IPS-15b (cell line): ENCODE measurements at regions not wholly inside any gene's neighbourhood (a gene's known extent, or its start where the extent isn't known, plus 50 kb on each side); places are given as distances from the start of the nearest gene placed in this dataset.

Experiments
- H3K27me3 ChIP-seq: one replicate; pipeline ENCODE4 v1.6.1; 2013; ENCODE audit warnings: low read length; ENCODE audit not compliant: control insufficient read depth, insufficient read depth
- H3K36me3 ChIP-seq: one replicate; pipeline ENCODE4 v1.6.1; 2013; ENCODE audit warnings: low read length; ENCODE audit not compliant: control insufficient read depth, insufficient read depth
- H3K4me1 ChIP-seq: one replicate; pipeline ENCODE4 v1.6.1; 2013; ENCODE audit warnings: mild to moderate bottlenecking, low read length; ENCODE audit not compliant: control insufficient read depth, insufficient read depth
- H3K4me3 ChIP-seq: one replicate; pipeline ENCODE4 v1.5.1; 2013; ENCODE audit warnings: low read depth, low read length
- H3K9ac ChIP-seq: one replicate; pipeline ENCODE4 v1.6.1; 2013; ENCODE audit warnings: low read depth, mild to moderate bottlenecking, low read length
- H3K9me3 ChIP-seq: one replicate; pipeline ENCODE4 v1.6.1; 2013; ENCODE audit warnings: mild to moderate bottlenecking, low read length; ENCODE audit not compliant: control insufficient read depth, insufficient read depth

DNA sequence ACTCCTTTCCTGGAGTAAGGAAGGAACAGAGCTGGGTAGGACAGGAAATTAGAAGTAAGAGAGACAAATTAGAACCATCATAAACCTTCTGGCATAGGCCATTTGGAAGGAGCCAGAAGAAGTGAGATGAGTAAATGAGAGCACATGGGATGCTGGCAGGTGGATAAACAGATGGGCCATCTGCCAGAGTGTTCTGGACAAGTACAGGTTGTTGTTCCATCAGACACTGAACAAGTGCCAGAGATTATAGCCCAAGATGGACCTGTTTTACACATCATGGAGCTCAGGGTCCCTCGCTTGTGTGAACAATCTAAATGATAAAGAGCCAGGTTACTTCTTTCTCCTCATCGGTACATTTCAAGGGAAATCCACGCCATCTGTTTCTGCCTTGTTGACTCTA, 200.3 kb downstream of the HHIPL2 start:
- H3K4me3 ChIP-seq = no peak overlapping the region
- no peak overlapping the region for H3K9ac ChIP-seq
- no peaks in the 10 kb centered on the region for H3K9me3 ChIP-seq
- H3K36me3 ChIP-seq = no peaks in the 10 kb centered on the region
- no peaks in the 10 kb centered on the region for H3K27me3 ChIP-seq
- no peaks in the 10 kb centered on the region for H3K4me1 ChIP-seq

DNA sequence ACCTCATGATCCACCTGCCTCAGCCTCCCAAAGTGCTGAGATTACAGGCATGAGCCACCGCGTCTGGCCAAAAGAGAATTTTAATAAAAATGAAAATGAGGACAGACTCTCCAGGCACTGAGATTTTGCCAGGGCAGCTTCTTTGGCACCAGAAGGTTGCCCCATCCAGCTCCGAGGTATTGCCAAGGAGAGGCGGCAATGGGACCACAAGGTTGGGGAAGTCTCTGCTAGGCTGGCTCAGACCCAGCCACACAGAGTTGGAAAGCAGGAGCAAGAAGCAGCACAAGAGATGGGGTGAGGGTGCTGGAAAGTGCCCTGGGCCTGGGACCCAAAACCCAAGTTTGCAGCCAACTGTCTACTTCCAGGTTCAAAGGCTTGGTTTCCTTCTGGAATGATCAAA, 200.9 kb downstream of the HHIPL2 start:
- Histone ChIP-seq H3K4me3 (no peak overlapping the region), H3K9ac (no peak overlapping the region), H3K27me3 (no peaks in the 10 kb centered on the region), H3K4me1 (no peaks in the 10 kb centered on the region), H3K36me3 (no peaks in the 10 kb centered on the region), H3K9me3 (no peaks in the 10 kb centered on the region)

DNA sequence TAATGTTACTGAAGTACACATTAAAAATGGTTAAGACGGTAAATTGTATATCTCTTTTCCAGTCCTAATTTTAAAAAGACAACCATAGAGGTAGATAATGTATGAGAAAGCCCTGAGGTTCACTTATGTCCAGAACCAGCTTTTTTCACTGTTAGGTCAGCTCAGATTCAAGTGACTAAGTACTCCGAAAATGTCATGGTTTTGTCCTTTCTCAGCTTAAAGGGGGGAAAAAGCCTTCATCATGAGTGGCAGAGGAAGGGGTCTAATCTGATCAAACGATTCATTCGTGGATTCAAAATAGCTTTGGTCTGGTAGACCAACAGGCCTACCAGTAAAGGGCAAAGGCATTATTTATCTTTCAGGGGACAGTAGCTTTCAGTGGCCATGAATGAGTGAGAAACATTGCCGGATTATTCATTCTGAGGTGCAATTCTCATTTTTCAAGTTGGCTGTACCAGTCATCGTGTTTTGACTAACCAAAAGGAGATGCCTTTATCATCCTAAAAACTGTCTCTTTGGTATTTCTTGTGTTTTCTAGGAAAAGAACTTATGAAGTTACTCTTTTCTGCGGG, 208.4 kb downstream of the HHIPL2 start:
- H3K9ac ChIP-seq = no peak overlapping the region
- H3K4me3 ChIP-seq = no peak overlapping the region
- H3K9me3 ChIP-seq = no peaks in the 10 kb centered on the region
- no peaks in the 10 kb centered on the region for H3K27me3 ChIP-seq
- no peaks in the 10 kb centered on the region for H3K4me1 ChIP-seq
- H3K36me3 ChIP-seq = no peaks in the 10 kb centered on the region

DNA sequence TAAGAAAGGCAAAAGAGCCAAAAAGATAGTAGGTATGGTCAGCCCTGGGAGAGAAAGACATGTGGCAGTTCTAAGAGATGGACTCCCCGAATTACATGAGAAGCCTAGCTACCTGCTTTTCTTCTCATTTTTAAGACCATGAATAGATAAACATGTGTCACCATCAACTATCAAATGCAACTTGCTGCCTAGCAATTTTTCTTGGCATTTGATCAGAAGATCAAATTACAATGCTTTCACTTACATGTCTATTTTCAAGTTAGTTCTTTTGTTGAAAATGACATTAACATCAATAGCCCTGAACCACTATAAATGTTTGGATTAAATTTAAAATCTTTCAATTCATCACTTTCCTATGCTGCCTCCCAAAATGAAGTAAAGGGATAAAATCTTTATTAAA, 212.3 kb downstream of the HHIPL2 start:
- H3K4me3 ChIP-seq = no peak overlapping the region

DNA sequence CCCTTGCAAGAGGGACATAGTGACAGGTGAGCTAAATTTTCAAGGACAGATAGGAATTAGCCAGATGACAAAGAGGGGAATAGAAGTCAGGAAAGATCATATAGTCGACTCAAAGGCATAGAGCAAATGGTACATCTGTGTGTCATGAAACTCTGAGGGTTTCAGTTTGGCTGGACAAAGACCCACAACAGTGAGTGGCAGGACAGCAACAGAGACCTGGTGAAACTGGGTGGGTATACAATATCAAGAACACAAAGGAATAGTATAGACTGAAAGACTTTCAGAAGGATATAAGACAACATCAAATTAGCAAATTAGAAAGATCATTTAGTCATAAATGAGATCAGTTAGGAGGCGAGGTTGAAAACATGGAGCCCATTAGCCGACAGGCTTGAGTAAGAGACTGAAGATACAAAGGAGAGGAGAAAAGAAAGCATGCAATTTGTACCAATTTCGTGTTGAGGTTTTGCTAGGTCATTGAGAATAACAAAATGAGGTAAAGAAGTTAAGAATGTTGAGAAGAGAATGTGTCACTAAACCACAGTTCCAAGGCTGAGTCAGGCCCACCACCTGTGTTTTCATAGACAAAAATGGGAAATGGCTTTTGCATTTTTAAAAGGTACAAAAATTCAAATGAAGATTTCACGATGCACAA, 213.8 kb downstream of the HHIPL2 start:
- no peak overlapping the region for H3K9ac ChIP-seq
- H3K36me3 ChIP-seq = no peaks in the 10 kb centered on the region
- no peak overlapping the region for H3K4me3 ChIP-seq
- no peaks in the 10 kb centered on the region for H3K27me3 ChIP-seq
- H3K9me3 ChIP-seq = no peaks in the 10 kb centered on the region
- H3K4me1 ChIP-seq = no peaks in the 10 kb centered on the region

More for the DNA sequence above, 212.3 kb downstream of the HHIPL2 start:
- no peaks in the 10 kb centered on the region for H3K4me1 ChIP-seq
- no peak overlapping the region for H3K9ac ChIP-seq
- H3K27me3 ChIP-seq = no peaks in the 10 kb centered on the region
- no peaks in the 10 kb centered on the region for H3K9me3 ChIP-seq
- no peaks in the 10 kb centered on the region for H3K36me3 ChIP-seq

DNA sequence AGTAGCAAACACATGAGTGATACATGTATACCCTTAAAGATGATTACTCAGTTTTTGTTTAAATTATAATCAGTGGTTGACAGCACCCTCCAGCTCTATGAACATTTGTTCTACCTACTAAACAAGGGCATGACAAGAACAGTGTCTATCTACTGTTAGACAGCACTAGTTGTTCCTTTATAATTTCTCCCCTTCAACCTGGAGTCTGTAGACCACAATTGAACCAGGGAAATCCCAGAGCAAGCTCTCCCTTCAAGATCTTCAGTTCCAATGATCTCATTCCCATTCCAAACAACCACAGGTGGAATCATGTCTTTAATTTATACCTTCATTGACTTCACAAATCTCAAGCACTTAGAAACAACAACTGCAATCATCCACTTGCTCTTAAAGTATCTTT, 216.1 kb downstream of the HHIPL2 start:
- H3K4me1 ChIP-seq = no peaks in the 10 kb centered on the region
- no peak overlapping the region for H3K4me3 ChIP-seq
- H3K27me3 ChIP-seq = no peaks in the 10 kb centered on the region
- H3K9ac ChIP-seq = no peak overlapping the region
- no peaks in the 10 kb centered on the region for H3K36me3 ChIP-seq
- H3K9me3 ChIP-seq = no peaks in the 10 kb centered on the region

DNA sequence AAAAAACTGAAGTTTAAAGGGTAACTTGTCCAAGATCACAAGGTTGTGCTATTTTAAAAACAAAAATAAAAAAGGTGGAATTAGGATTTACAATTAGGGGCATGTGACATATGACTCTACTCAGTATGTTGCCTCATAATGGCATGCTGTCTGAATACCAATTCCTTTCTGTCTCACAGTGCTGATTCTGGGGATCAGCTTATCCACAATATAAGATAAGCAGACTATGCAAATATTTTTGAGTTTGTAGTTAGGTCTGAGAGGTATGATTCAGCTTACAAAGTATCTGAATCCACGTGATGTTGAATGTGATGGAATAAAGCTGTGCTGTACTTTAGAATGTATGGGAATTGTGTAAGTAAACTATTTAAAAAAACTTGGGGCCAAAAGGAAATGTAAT, 216.6 kb downstream of the HHIPL2 start:
- H3K4me3 ChIP-seq = no peak overlapping the region
- no peaks in the 10 kb centered on the region for H3K4me1 ChIP-seq
- no peak overlapping the region for H3K9ac ChIP-seq
- no peaks in the 10 kb centered on the region for H3K9me3 ChIP-seq
- no peaks in the 10 kb centered on the region for H3K27me3 ChIP-seq
- no peaks in the 10 kb centered on the region for H3K36me3 ChIP-seq

DNA sequence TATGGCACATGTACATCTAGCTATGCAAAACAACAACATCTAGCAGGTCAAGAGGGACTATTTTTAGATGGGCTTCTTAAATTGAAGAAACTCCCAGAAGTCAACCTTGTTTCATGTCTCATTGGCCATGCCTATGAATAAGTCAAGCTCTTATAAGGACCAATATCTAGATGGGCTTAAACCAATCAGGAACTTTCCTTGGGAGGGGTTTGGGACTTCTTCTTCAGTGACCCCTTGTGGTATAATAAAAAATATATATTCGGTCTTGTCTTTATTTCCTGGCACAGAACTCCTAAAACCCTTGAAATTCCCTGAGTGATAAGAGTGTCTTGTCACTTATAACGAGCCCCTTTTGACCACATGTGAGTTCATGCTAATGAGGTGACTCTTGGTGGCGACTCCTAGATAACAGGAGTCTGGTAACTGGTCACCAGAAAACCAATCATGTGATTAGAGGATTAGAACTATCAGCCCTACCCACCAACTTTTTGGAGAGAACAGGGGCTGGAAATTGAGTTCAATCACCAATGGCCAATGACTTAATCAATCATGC, 218.3 kb downstream of the HHIPL2 start:
- Histone ChIP-seq H3K27me3 (no peaks in the 10 kb centered on the region), H3K36me3 (no peaks in the 10 kb centered on the region), H3K4me3 (no peak overlapping the region), H3K9ac (no peak overlapping the region), H3K4me1 (no peaks in the 10 kb centered on the region), H3K9me3 (no peaks in the 10 kb centered on the region)

DNA sequence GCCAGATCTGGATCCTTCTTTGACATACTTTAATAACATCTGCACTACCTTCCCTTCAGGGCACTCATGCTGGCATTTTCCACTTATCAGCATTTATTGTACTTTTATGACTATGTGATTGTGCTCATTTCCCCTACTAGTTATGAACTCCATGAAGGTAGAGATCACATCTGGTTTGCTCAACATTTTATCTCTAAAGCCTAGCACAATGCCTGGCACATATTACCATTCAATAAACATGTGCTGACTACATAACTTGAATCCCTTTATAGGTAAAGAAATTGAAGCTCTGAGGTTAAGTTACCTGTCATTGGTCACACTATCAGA, 221.2 kb downstream of the HHIPL2 start:
- H3K27me3 ChIP-seq = no peaks in the 10 kb centered on the region
- no peak overlapping the region for H3K4me3 ChIP-seq
- no peaks in the 10 kb centered on the region for H3K4me1 ChIP-seq
- H3K9ac ChIP-seq = no peak overlapping the region
- no peaks in the 10 kb centered on the region for H3K36me3 ChIP-seq
- H3K9me3 ChIP-seq = no peaks in the 10 kb centered on the region

DNA sequence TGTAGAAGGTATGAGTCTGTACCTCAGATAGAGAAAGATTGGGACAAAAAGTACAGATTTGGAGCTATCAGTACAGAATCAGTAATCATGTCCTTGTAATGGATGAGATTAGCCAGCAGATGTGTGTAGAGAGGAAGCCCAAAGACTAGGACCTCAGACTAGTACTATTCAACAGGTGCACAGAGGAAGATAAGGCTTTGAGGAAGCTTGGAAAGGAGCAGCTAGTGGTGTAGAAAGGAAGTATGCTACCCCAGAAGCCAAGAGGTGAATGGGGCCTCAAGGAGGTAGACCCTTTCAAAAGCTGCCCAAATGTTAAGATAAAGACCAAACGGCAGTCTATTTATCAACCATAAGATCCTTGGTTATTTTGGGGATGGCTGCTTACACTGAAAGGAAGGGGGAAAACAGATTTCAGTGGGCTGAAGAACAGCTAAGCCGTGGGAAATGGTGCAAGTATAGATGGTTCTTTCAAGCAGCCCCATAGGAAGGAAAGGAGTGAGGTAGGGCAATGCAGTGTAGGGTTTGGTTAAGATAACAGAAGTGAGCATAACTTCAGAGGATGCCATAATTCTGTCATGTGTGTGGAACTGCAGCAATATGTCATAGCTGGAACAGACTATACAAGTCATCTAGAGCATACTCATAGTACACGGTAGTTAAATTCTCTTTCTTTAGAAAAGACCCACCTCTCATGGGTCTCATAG, 221.7 kb downstream of the HHIPL2 start:
- Histone ChIP-seq H3K36me3 (no peaks in the 10 kb centered on the region), H3K4me3 (no peak overlapping the region), H3K4me1 (no peaks in the 10 kb centered on the region), H3K9ac (no peak overlapping the region), H3K9me3 (no peaks in the 10 kb centered on the region), H3K27me3 (no peaks in the 10 kb centered on the region)

DNA sequence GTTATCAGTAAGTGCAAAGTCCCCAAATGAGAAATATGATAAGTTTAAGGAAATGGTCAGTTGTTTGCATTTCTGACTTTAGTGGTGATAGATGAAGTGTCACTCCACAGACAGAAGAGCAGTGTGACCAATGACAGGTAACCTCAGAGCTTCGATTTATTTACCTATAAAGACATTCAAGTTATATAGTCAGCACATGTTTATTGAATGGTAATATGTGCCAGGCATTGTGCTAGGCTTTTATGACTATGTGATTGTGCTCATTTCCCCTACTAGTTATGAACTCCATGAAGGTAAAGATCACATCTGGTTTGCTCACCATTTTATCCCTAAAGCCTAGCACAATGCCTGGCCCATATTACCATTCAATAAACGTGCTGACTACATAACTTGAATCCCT, 222.4 kb downstream of the HHIPL2 start:
- Histone ChIP-seq H3K9me3 (no peaks in the 10 kb centered on the region), H3K36me3 (no peaks in the 10 kb centered on the region), H3K9ac (no peak overlapping the region), H3K4me3 (no peak overlapping the region), H3K27me3 (no peaks in the 10 kb centered on the region), H3K4me1 (no peaks in the 10 kb centered on the region)

DNA sequence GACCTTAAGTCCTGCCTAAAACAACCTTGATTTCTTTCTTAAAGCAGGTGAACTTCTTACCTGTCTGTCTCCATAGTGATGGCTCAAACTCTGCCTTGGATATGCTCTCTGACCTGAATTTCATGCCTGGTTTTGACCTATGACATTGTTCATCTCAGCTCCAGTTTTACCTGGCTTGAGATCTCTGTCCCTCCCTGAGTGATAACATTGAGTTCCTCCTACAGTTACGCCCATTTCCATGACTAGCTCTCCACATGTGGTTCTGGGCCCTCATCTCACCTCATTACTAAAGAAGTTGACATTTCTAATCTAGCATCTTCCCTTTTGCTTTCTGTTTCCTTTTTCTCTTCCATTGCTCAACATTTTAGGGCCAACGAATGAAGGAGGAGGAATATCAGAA, 233.1 kb downstream of the HHIPL2 start:
- Histone ChIP-seq H3K4me3 (no peak overlapping the region), H3K9ac (no peak overlapping the region), H3K4me1 (no peaks in the 10 kb centered on the region), H3K9me3 (no peaks in the 10 kb centered on the region), H3K36me3 (no peaks in the 10 kb centered on the region), H3K27me3 (no peaks in the 10 kb centered on the region)
